ENCODE measurements at regions not wholly inside any gene's neighbourhood (a gene's known extent, or its start where the extent isn't known, plus 50 kb on each side); places are given as distances from the start of the nearest gene placed in this dataset.

GRCh38 chr2:144136297-144137010 lies 383.5 kb downstream of the ZEB2 start:
- ChIA-PET CTCF (no interaction called here), POLR2A (no interaction called here)
- H3K27ac ChIP-seq (ENCODE audit: low read depth, low read length), result no peak overlapping the region
- no peaks in the 10 kb centered on the region for H3K9me3 ChIP-seq (ENCODE audit: control insufficient read depth, insufficient read depth, low read length)
- no peaks in the 10 kb centered on the region for H3K27me3 ChIP-seq (ENCODE audit: control insufficient read depth, insufficient read depth, low read length)
- no peak for TF ChIP-seq CTCF (IDR thresholded peaks at IDR 0.05; ENCODE audit: low read depth, low read length)
- DNase-seq (ENCODE audit: low read depth, low spot score), result no peak
- no peak overlapping the region for H3K4me3 ChIP-seq (ENCODE audit: low read depth, low read length)

DNA sequence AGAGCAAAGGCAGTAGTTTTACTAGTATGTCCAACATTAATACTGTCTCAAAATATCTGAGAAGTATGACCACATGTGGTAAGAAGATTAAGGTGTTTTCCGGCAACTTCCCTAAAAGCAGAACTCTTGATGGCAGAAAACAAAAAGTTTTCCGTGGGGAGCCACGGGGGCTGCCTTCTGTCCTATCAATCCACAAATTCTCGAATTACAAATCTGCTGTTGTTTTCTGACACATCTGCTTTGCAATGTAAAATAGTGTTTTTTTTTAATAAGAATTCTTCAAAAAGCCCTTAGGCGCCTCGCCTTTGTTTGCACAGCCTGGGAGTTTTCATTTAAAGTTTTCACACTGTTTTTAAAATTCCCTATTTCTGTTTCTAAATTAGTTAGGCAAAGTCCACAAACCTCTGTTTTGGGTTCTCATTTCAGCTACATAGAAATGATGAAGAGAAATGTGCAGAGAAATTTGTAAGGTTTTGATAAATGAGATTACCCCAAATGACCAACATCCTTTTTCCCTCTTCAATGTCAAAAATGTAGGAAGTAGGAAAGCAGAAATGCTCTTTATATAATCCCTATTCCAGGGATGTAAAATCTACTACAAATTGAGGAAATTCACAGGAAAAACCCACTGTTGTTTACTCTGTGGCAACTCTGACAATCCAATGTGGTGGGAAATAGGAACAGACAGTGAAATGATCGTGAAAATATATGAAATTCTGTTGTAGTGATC lies 385.8 kb downstream of the ZEB2 start:
- Histone ChIP-seq H3K4me3 (ENCODE audit: low read depth, low read length) (no peak overlapping the region), H3K27ac (ENCODE audit: low read depth, low read length) (no peak overlapping the region), H3K27me3 (ENCODE audit: control insufficient read depth, insufficient read depth, low read length) (no peaks in the 10 kb centered on the region), H3K9me3 (ENCODE audit: control insufficient read depth, insufficient read depth, low read length) (no peaks in the 10 kb centered on the region)
- no peak for DNase-seq (ENCODE audit: low read depth, low spot score)
- POLR2A ChIA-PET, result no interaction called here
- TF ChIP-seq CTCF (IDR thresholded peaks at IDR 0.05; ENCODE audit: low read depth, low read length), result no peak
- CTCF ChIA-PET, result no interaction called here

- H3K9me3 ChIP-seq (ENCODE audit: control insufficient read depth, insufficient read depth, low read length), result no peaks in the 10 kb centered on the region
- no peak overlapping the region for H3K27ac ChIP-seq (ENCODE audit: low read depth, low read length)
- ChIA-PET CTCF (no interaction called here), POLR2A (no interaction called here)
- H3K27me3 ChIP-seq (ENCODE audit: control insufficient read depth, insufficient read depth, low read length), result no peaks in the 10 kb centered on the region
- no peak overlapping the region for H3K4me3 ChIP-seq (ENCODE audit: low read depth, low read length)
- no peak for DNase-seq (ENCODE audit: low read depth, low spot score)
- TF ChIP-seq CTCF (IDR thresholded peaks at IDR 0.05; ENCODE audit: low read depth, low read length), result no peak
Observed at GRCh38 chr2:144132357-144132756, 387.6 kb downstream of the ZEB2 start.

- ChIA-PET POLR2A (no interaction called here), CTCF (no interaction called here)
- TF ChIP-seq CTCF (IDR thresholded peaks at IDR 0.05; ENCODE audit: low read depth, low read length), result no peak
- Histone ChIP-seq H3K27me3 (ENCODE audit: control insufficient read depth, insufficient read depth, low read length) (no peaks in the 10 kb centered on the region), H3K9me3 (ENCODE audit: control insufficient read depth, insufficient read depth, low read length) (no peaks in the 10 kb centered on the region), H3K4me3 (ENCODE audit: low read depth, low read length) (no peak overlapping the region), H3K27ac (ENCODE audit: low read depth, low read length) (no peak overlapping the region)
- DNase-seq (ENCODE audit: low read depth, low spot score), result no peak
Observed at GRCh38 chr2:144131042-144131441, 388.9 kb downstream of the ZEB2 start.

- TF ChIP-seq CTCF (IDR thresholded peaks at IDR 0.05; ENCODE audit: low read depth, low read length), result no peak
- POLR2A ChIA-PET, result no interaction called here
- no peak overlapping the region for H3K4me3 ChIP-seq (ENCODE audit: low read depth, low read length)
- no peaks in the 10 kb centered on the region for H3K9me3 ChIP-seq (ENCODE audit: control insufficient read depth, insufficient read depth, low read length)
- DNase-seq (ENCODE audit: low read depth, low spot score), result no peak
- no peaks in the 10 kb centered on the region for H3K27me3 ChIP-seq (ENCODE audit: control insufficient read depth, insufficient read depth, low read length)
- CTCF ChIA-PET, result no interaction called here
- no peak overlapping the region for H3K27ac ChIP-seq (ENCODE audit: low read depth, low read length)
Observed at GRCh38 chr2:144130551-144130950, 389.4 kb downstream of the ZEB2 start.
